HCT116 (cell line): ENCODE measurements at regions not wholly inside any gene's neighbourhood (a gene's known extent, or its start where the extent isn't known, plus 50 kb on each side); places are given as distances from the start of the nearest gene placed in this dataset.

Source experiments
- ATAC-seq: fragments of 200-7000 bp; cut with Tn5 transposase; 2 replicates; pipeline ENCODE4 v1.9.1; 2020; ENCODE audit warnings: mild to moderate bottlenecking, moderate library complexity
- BruUV-seq: library from RNA; stranded (reverse); fragments of 400-500 nt; replicated peaks from 2 replicates; lab custom pipeline; 2021; lab: Mats Ljungman, UMichigan
- CTCF ChIA-PET: fragments of 300-600 bp; sonication (Branson Sonifier 250); formaldehyde crosslinking; loops from one replicate; lab custom pipeline; 2021; ENCODE audit warnings: antibody characterized with exemption; lab: Charles Lee
- POLR2A ChIA-PET: fragments of 300-600, 350-600 bp; sonication (Branson Sonifier 250); formaldehyde crosslinking; loops from one replicate; lab custom pipeline; 2021; ENCODE audit warnings: antibody characterized with exemption; lab: Charles Lee
- RAD21 ChIA-PET, 2 experiments: fragments of 300-600 bp; sonication (Branson Sonifier 250); formaldehyde crosslinking; loops; one replicate each; lab custom pipeline; 2023; ENCODE audit warnings: low total read pairs in 2 of 2; ENCODE audit not compliant: uncharacterized antibody in 2 of 2, unreplicated experiment in 2 of 2, low non-redundant PET in 1 of 2; lab: Charles Lee
- DNase-seq: peaks from one replicate; pipeline ENCODE4 v3.0.0-alpha.2; 2010; ENCODE audit warnings: low read depth, low spot score
- H2AFZ ChIP-seq: fragments of 200-600 bp; shearing (Covaris generic), sonication (generic); 2 replicates; pipeline ENCODE4 v1.6.1; 2017; ENCODE audit warnings: low read depth, mixed run types, mixed read lengths, antibody characterized with exemption, low read length; ENCODE audit not compliant: poor library complexity, severe bottlenecking
- H3K27ac ChIP-seq: 2 replicates; pipeline ENCODE4 v1.5.1; 2012; ENCODE audit warnings: low read depth, low read length
- H3K27me3 ChIP-seq: fragments of 200-600 bp; sonication (generic); 2 replicates; pipeline ENCODE4 v1.6.1; 2016; ENCODE audit warnings: mixed run types, low read length, mixed read lengths; ENCODE audit not compliant: insufficient read depth
- H3K36me3 ChIP-seq, 2 experiments: fragments of 200-500 bp in 1 of 2; fragments of 200-600 bp in 1 of 2; sonication (Bioruptor generic) in 1 of 2; sonication (generic) in 1 of 2; 2 replicates each; pipeline versions ENCODE4 v1.5.1 to v1.6.1; 2014 to 2016; ENCODE audit warnings: low read length in 2 of 2, inconsistent platforms in 1 of 2, mixed read lengths in 1 of 2, mixed run types in 1 of 2; ENCODE audit not compliant: insufficient read depth in 2 of 2, control insufficient read depth in 1 of 2
- H3K4me1 ChIP-seq, 2 experiments: fragments of 200-600 bp in 1 of 2; sonication (generic) in 1 of 2; 2 replicates each; pipeline versions ENCODE4 v1.5.1 to v1.6.1; 2012 to 2017; ENCODE audit warnings: low read length in 2 of 2, inconsistent platforms in 1 of 2, mild to moderate bottlenecking in 1 of 2, mixed read lengths in 1 of 2, mixed run types in 1 of 2, moderate library complexity in 1 of 2; ENCODE audit not compliant: insufficient read depth in 2 of 2, control insufficient read depth in 1 of 2
- H3K4me2 ChIP-seq: fragments of 200-600 bp; sonication (generic); 2 replicates; pipeline ENCODE4 v1.6.1; 2017; ENCODE audit warnings: mixed run types, low read length, mixed read lengths
- H3K4me3 ChIP-seq, 2 experiments: fragments of 200-600 bp in 1 of 2; sonication (generic) in 1 of 2; replicated peaks in 1 of 2; 2 replicates each; pipeline ENCODE4 v1.5.1; 2011 to 2016; ENCODE audit warnings: low read length in 2 of 2, control low read depth in 1 of 2, low read depth in 1 of 2, mild to moderate bottlenecking in 1 of 2, mixed read lengths in 1 of 2, mixed run types in 1 of 2
- H3K79me2 ChIP-seq: fragments of 200-600 bp; sonication (generic); 2 replicates; pipeline ENCODE4 v1.6.1; 2017; ENCODE audit warnings: mild to moderate bottlenecking, mixed run types, low read length, moderate library complexity, mixed read lengths; ENCODE audit not compliant: insufficient read depth
- H3K9ac ChIP-seq: fragments of 200-600 bp; sonication (generic); 2 replicates; pipeline ENCODE4 v1.6.1; 2016; ENCODE audit warnings: low read length, mixed read lengths
- H3K9me2 ChIP-seq: fragments of 200-600 bp; sonication (generic), shearing (Covaris generic); 2 replicates; pipeline ENCODE4 v1.6.1; 2017; ENCODE audit warnings: mixed run types, mild to moderate bottlenecking, moderate library complexity; ENCODE audit not compliant: insufficient read depth
- H3K9me3 ChIP-seq, 2 experiments: fragments of 200-500 bp in 1 of 2; fragments of 200-600 bp in 1 of 2; sonication (Bioruptor generic) in 1 of 2; sonication (generic) in 1 of 2; 2 replicates each; pipeline ENCODE4 v1.6.1; 2014 to 2017; ENCODE audit warnings: low read length in 2 of 2, mixed read lengths in 2 of 2, inconsistent platforms in 1 of 2, low read depth in 1 of 2, mild to moderate bottlenecking in 1 of 2, mixed run types in 1 of 2, moderate library complexity in 1 of 2; ENCODE audit not compliant: control insufficient read depth in 1 of 2, insufficient read depth in 1 of 2
- H4K20me1 ChIP-seq: fragments of 200-600 bp; sonication (generic), shearing (Covaris generic); 2 replicates; pipeline ENCODE4 v1.6.1; 2017; ENCODE audit warnings: mixed run types, mild to moderate bottlenecking, moderate library complexity; ENCODE audit not compliant: insufficient read depth
- ATF3 ChIP-seq: IDR thresholded peaks from 2 replicates; pipeline ENCODE4 v1.6.1; 2012
- CBX3 ChIP-seq: IDR thresholded peaks from 2 replicates; pipeline ENCODE4 v1.6.1; 2012; ENCODE audit warnings: low read depth
- CEBPB ChIP-seq: IDR thresholded peaks from 2 replicates; pipeline ENCODE4 v1.6.1; 2012; ENCODE audit warnings: low read depth
- CTCF ChIP-seq, 3 experiments: fragments of 200-600 bp in 1 of 3; sonication (generic) in 1 of 3; IDR thresholded peaks in 2 of 3; conservative IDR thresholded peaks in 1 of 3; 2 replicates each; pipeline ENCODE4 v1.5.1; 2012 to 2017; ENCODE audit warnings: low read depth in 2 of 3, low read length in 2 of 3, antibody characterized with exemption in 1 of 3, borderline replicate concordance in 1 of 3, control low read depth in 1 of 3, mild to moderate bottlenecking in 1 of 3, mixed read lengths in 1 of 3, mixed run types in 1 of 3, moderate library complexity in 1 of 3; ENCODE audit not compliant: insufficient read depth in 1 of 3
- EGR1 ChIP-seq: IDR thresholded peaks from 2 replicates; pipeline ENCODE4 v1.6.1; 2012; ENCODE audit warnings: low read depth
- ELF1 ChIP-seq: IDR thresholded peaks from 2 replicates; pipeline ENCODE4 v1.6.1; 2012; ENCODE audit warnings: low read depth, borderline replicate concordance
- EZH2 ChIP-seq: fragments of 200-600 bp; sonication (generic); IDR thresholded peaks from 2 replicates; pipeline ENCODE4 v1.6.1; 2017; ENCODE audit warnings: antibody characterized with exemption, mixed run types
- EZH2phosphoT487 ChIP-seq: fragments of 200-600 bp; IDR thresholded peaks from 2 replicates; pipeline ENCODE4 v1.6.1; 2018; ENCODE audit warnings: antibody characterized with exemption, borderline replicate concordance
- FOSL1 ChIP-seq: IDR thresholded peaks from 2 replicates; pipeline ENCODE4 v1.6.1; 2012; ENCODE audit warnings: low read depth
- JUND ChIP-seq: IDR thresholded peaks from 2 replicates; pipeline ENCODE4 v1.6.1; 2012
- POLR2A ChIP-seq: IDR thresholded peaks from 2 replicates; pipeline ENCODE4 v1.7.0; 2011; ENCODE audit warnings: borderline replicate concordance; ENCODE audit not compliant: insufficient read depth, insufficient read length; ENCODE audit errors: extremely low read depth
- POLR2AphosphoS5 ChIP-seq: IDR thresholded peaks from 2 replicates; pipeline ENCODE4 v1.6.1; 2011; ENCODE audit warnings: mild to moderate bottlenecking, low read depth, low read length, moderate library complexity
- REST ChIP-seq: IDR thresholded peaks from 2 replicates; pipeline ENCODE4 v1.6.1; 2012; ENCODE audit warnings: low read depth
- SIN3A ChIP-seq: IDR thresholded peaks from 2 replicates; pipeline ENCODE4 v1.6.1; 2012; ENCODE audit warnings: low read depth
- SP1 ChIP-seq: IDR thresholded peaks from 2 replicates; pipeline ENCODE4 v1.6.1; 2012; ENCODE audit warnings: low read depth
- SRF ChIP-seq: IDR thresholded peaks from 2 replicates; pipeline ENCODE4 v1.6.1; 2012; ENCODE audit warnings: low read depth
- TCF7L2 ChIP-seq: IDR thresholded peaks from 2 replicates; pipeline ENCODE4 v1.7.0; 2011; ENCODE audit warnings: borderline replicate concordance, inconsistent platforms; ENCODE audit not compliant: insufficient read depth, insufficient read length; ENCODE audit errors: extremely low read depth
- ZBTB33 ChIP-seq: IDR thresholded peaks from 2 replicates; pipeline ENCODE4 v1.6.1; 2011; ENCODE audit warnings: mild to moderate bottlenecking, low read length, moderate library complexity; ENCODE audit not compliant: insufficient replicate concordance; ENCODE audit errors: extremely low read depth
- ZFX ChIP-seq: fragments of 450-650 bp; IDR thresholded peaks from 2 replicates; pipeline ENCODE4 v1.6.1; 2017
- ZNF274 ChIP-seq: fragments of 200-500 bp; sonication (Bioruptor generic); IDR thresholded peaks from 2 replicates; pipeline ENCODE4 v1.6.1; 2014; ENCODE audit warnings: mild to moderate bottlenecking, low read depth, low read length, inconsistent platforms
- intact Hi-C: fragments of 100-400 bp; cut with micrococcal nuclease; formaldehyde crosslinking; loops from 2 replicates; pipeline ENCODE4 v1.10.0; 2022

- no TSS peak for BruUV-seq
- Histone ChIP-seq H4K20me1 (no peaks in the 10 kb centered on the region), H3K4me2 (no peak overlapping the region), H2AFZ (no peak overlapping the region), H3K4me1 (no peaks in the 10 kb centered on the region), H3K9me2 (no peaks in the 10 kb centered on the region), H3K27ac (no peak overlapping the region), H3K9me3 (no peaks in the 10 kb centered on the region; a peak in 1 of 4 replicates), H3K4me3 (no peak overlapping the region), H3K79me2 (no peaks in the 10 kb centered on the region), H3K27me3 (peaks cover 47% of the 10 kb centered on the region), H3K36me3 (no peaks in the 10 kb centered on the region), H3K9ac (no peak overlapping the region)
- DNase-seq (no peak), ATAC-seq (no peak)
- TF ChIP-seq EGR1: no peak
- no peak for TF ChIP-seq SRF
- TF ChIP-seq EZH2phosphoT487: no peak
- no peak for TF ChIP-seq ATF3
- no peak for TF ChIP-seq ZNF274
- no peak for TF ChIP-seq SIN3A
- no peak for TF ChIP-seq TCF7L2
- TF ChIP-seq CEBPB: no peak
- no peak for TF ChIP-seq JUND
- no peak for TF ChIP-seq ZFX
- no peak for TF ChIP-seq REST
- no peak for TF ChIP-seq POLR2A
- TF ChIP-seq ZBTB33: no peak
- TF ChIP-seq POLR2AphosphoS5: no peak
- TF ChIP-seq CBX3: no peak
- no peak for TF ChIP-seq CTCF (IDR thresholded peaks at IDR 0.05 in 2 of 3, conservative IDR thresholded peaks at IDR 0.05 in 1 of 3; ENCODE audit: borderline replicate concordance in 1 of 3, insufficient read depth in 1 of 3, low read depth in 2 of 3, low read length in 2 of 3)
- no peak for TF ChIP-seq FOSL1
- TF ChIP-seq EZH2: no peak
- no peak for TF ChIP-seq SP1
- TF ChIP-seq ELF1: no peak
- intact Hi-C loops: no loop called here
- POLR2A ChIA-PET: no interaction called here
- RAD21 ChIA-PET: no interaction called here
- CTCF ChIA-PET: no interaction called here
These were observed 144.9 kb downstream of the DDX1 start for GRCh38 chr2:15736396-15737180.
